IPS-18a (cell line): ENCODE measurements at regions not wholly inside any gene's neighbourhood (a gene's known extent, or its start where the extent isn't known, plus 50 kb on each side); places are given as distances from the start of the nearest gene placed in this dataset.

Experiments used
- H3K27ac ChIP-seq: one replicate; pipeline ENCODE4 v1.5.1; 2013; ENCODE audit warnings: low read length
- H3K27me3 ChIP-seq: one replicate; pipeline ENCODE4 v1.6.1; 2013; ENCODE audit warnings: mild to moderate bottlenecking, low read length; ENCODE audit not compliant: control insufficient read depth, insufficient read depth
- H3K36me3 ChIP-seq: one replicate; pipeline ENCODE4 v1.6.1; 2013; ENCODE audit warnings: low read depth, low read length; ENCODE audit not compliant: control insufficient read depth
- H3K4me1 ChIP-seq: one replicate; pipeline ENCODE4 v1.6.1; 2013; ENCODE audit warnings: low read depth, low read length; ENCODE audit not compliant: control insufficient read depth
- H3K4me3 ChIP-seq: one replicate; pipeline ENCODE4 v1.5.1; 2013; ENCODE audit warnings: low read length
- H3K9ac ChIP-seq: one replicate; pipeline ENCODE4 v1.6.1; 2013; ENCODE audit warnings: mild to moderate bottlenecking, low read length, moderate library complexity
- H3K9me3 ChIP-seq: one replicate; pipeline ENCODE4 v1.6.1; 2013; ENCODE audit warnings: low read depth, low read length; ENCODE audit not compliant: control insufficient read depth

GRCh38 chr16:51869176-51869575 lies 677.8 kb downstream of the TOX3 start:
- H3K9ac ChIP-seq = no peak overlapping the region
- no peak overlapping the region for H3K27ac ChIP-seq
- H3K4me1 ChIP-seq = no peaks in the 10 kb centered on the region
- no peaks in the 10 kb centered on the region for H3K36me3 ChIP-seq
- H3K9me3 ChIP-seq = no peaks in the 10 kb centered on the region
- H3K4me3 ChIP-seq = no peak overlapping the region
- no peaks in the 10 kb centered on the region for H3K27me3 ChIP-seq

DNA sequence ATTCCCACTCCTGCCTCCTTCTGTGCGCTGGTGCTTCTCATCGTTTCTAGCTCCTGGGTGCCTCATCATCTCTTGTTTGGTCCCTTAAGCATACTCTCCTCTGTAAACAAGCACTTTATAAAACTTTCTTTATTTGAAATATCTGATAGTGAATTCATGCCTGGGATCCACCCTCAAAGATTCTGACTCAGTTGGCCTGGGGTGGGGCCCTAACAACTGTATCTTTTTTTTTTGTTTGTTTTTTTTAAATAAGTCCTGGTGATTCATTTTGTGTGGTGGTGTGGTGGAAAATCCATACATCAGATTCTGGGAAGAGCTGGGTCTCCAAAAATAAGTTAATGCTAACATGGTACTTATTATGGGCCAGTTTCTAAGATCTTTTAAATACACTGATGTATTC lies 678.3 kb downstream of the TOX3 start:
- H3K4me3 ChIP-seq = no peak overlapping the region
- H3K9me3 ChIP-seq = no peaks in the 10 kb centered on the region
- no peak overlapping the region for H3K9ac ChIP-seq
- no peaks in the 10 kb centered on the region for H3K36me3 ChIP-seq
- no peaks in the 10 kb centered on the region for H3K4me1 ChIP-seq
- H3K27ac ChIP-seq = no peak overlapping the region
- no peaks in the 10 kb centered on the region for H3K27me3 ChIP-seq

- Histone ChIP-seq H3K4me3 (no peak overlapping the region), H3K4me1 (no peaks in the 10 kb centered on the region), H3K9ac (no peak overlapping the region), H3K9me3 (no peaks in the 10 kb centered on the region), H3K27me3 (no peaks in the 10 kb centered on the region), H3K27ac (no peak overlapping the region), H3K36me3 (no peaks in the 10 kb centered on the region)
Measured at GRCh38 chr16:51867386-51868065, 679.4 kb downstream of the TOX3 start.

- no peak overlapping the region for H3K27ac ChIP-seq
- H3K9ac ChIP-seq = no peak overlapping the region
- no peak overlapping the region for H3K4me3 ChIP-seq
- H3K36me3 ChIP-seq = no peaks in the 10 kb centered on the region
- H3K27me3 ChIP-seq = no peaks in the 10 kb centered on the region
- H3K9me3 ChIP-seq = no peaks in the 10 kb centered on the region
- no peaks in the 10 kb centered on the region for H3K4me1 ChIP-seq
Measured at GRCh38 chr16:51864575-51864974, 682.4 kb downstream of the TOX3 start.

GRCh38 chr16:51854401-51854951 lies 692.5 kb downstream of the TOX3 start:
- no peaks in the 10 kb centered on the region for H3K36me3 ChIP-seq
- no peak overlapping the region for H3K4me3 ChIP-seq
- no peaks in the 10 kb centered on the region for H3K9me3 ChIP-seq
- no peak overlapping the region for H3K9ac ChIP-seq
- H3K27me3 ChIP-seq = no peaks in the 10 kb centered on the region
- no peaks in the 10 kb centered on the region for H3K4me1 ChIP-seq
- H3K27ac ChIP-seq = no peak overlapping the region

GRCh38 chr16:51853586-51853985 lies 693.4 kb downstream of the TOX3 start:
- H3K4me1 ChIP-seq = no peaks in the 10 kb centered on the region
- no peak overlapping the region for H3K4me3 ChIP-seq
- no peak overlapping the region for H3K9ac ChIP-seq
- no peaks in the 10 kb centered on the region for H3K36me3 ChIP-seq
- H3K9me3 ChIP-seq = no peaks in the 10 kb centered on the region
- H3K27ac ChIP-seq = no peak overlapping the region
- no peaks in the 10 kb centered on the region for H3K27me3 ChIP-seq

- H3K4me1 ChIP-seq = no peaks in the 10 kb centered on the region
- H3K36me3 ChIP-seq = no peaks in the 10 kb centered on the region
- no peak overlapping the region for H3K27ac ChIP-seq
- no peak overlapping the region for H3K4me3 ChIP-seq
- no peaks in the 10 kb centered on the region for H3K27me3 ChIP-seq
- no peak overlapping the region for H3K9ac ChIP-seq
- no peaks in the 10 kb centered on the region for H3K9me3 ChIP-seq
Measured at GRCh38 chr16:51852892-51853291, 694.1 kb downstream of the TOX3 start.

- Histone ChIP-seq H3K27ac (no peak overlapping the region), H3K4me1 (peaks cover 3% of the 10 kb centered on the region), H3K27me3 (no peaks in the 10 kb centered on the region), H3K36me3 (no peaks in the 10 kb centered on the region), H3K4me3 (no peak overlapping the region), H3K9ac (no peak overlapping the region), H3K9me3 (no peaks in the 10 kb centered on the region)
Measured at GRCh38 chr16:51851111-51851510, 695.8 kb downstream of the TOX3 start.

DNA sequence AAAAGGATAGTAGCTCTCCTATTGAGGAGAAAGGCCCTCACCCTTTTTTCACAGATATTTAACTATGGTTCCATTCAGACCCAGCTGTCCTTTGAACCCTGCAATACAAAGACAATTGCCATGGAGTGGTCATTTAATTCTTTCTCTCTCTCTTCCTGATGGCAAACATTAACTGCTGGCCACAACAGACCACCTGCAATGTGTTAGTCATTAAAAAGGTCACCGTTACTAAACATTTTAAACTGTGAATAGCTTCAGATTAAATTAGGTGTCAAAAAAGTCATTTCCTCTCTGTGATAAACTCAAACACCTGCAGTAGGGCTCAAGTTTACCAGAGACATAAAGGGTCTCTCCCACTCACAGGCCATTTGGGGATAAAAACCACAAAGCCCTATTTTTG lies 697.2 kb downstream of the TOX3 start:
- H3K9ac ChIP-seq = no peak overlapping the region
- no peak overlapping the region for H3K4me3 ChIP-seq
- no peaks in the 10 kb centered on the region for H3K36me3 ChIP-seq
- peaks cover 3% of the 10 kb centered on the region for H3K4me1 ChIP-seq
- no peaks in the 10 kb centered on the region for H3K9me3 ChIP-seq
- H3K27me3 ChIP-seq = no peaks in the 10 kb centered on the region
- no peak overlapping the region for H3K27ac ChIP-seq

DNA sequence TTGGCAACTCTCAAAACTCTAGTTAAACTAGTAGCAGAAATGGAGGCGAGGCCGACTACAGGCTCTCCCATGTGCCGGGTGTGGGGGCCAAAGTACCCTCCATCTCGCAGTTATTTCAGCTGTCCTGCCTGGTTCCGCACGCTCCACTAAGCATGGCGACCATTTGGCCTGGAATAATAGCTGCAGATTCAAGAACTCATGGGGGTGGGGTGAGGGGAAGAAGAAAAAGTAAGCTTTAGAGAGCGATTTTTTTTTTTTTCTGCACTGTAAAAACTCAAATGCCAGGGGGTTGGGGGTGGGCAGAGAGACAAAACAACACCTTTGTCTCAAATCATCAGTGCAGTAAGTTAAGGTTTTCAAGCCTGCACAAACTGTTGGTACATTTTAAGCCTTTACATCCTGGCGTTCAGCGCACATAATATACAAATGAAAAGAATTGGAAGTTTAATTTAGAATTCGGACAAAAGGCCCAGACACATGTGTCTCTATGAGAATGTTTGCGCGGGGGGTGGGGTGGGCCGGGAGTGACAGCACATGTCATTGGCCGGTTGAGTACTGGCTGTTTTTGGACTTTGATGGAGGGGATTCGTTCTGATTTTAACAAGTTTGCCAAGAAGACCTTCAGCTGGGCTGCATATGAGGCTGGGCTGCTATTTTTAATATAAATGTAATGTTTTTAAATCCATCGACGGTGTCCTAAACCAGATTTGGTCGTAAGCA lies 694.7 kb upstream of the SALL1 start:
- Histone ChIP-seq H3K27me3 (no peaks in the 10 kb centered on the region), H3K27ac (no peak overlapping the region), H3K4me3 (no peak overlapping the region), H3K9ac (no peak overlapping the region), H3K4me1 (peaks cover 3% of the 10 kb centered on the region), H3K36me3 (no peaks in the 10 kb centered on the region), H3K9me3 (no peaks in the 10 kb centered on the region)

- H3K4me1 ChIP-seq = peaks cover 5% of the 10 kb centered on the region
- no peaks in the 10 kb centered on the region for H3K36me3 ChIP-seq
- no peak overlapping the region for H3K4me3 ChIP-seq
- no peak overlapping the region for H3K9ac ChIP-seq
- H3K27ac ChIP-seq = no peak overlapping the region
- H3K9me3 ChIP-seq = no peaks in the 10 kb centered on the region
- H3K27me3 ChIP-seq = no peaks in the 10 kb centered on the region
Measured at GRCh38 chr16:51839727-51840462, 688.8 kb upstream of the SALL1 start.
